ENCODE measurements at regions not wholly inside any gene's neighbourhood (a gene's known extent, or its start where the extent isn't known, plus 50 kb on each side); places are given as distances from the start of the nearest gene placed in this dataset.

- intact Hi-C loops (cut with micrococcal nuclease) (no loop called here), in situ Hi-C loops (cut with MboI) (no loop called here)
- Histone ChIP-seq H4K20me1 (replicated peaks; ENCODE audit: control insufficient read depth, insufficient read depth, low read length) (no peaks in the 10 kb centered on the region), H3K9me3 (replicated peaks; ENCODE audit: control insufficient read depth, insufficient read depth, low read depth, low read length) (peaks cover 3% of the 10 kb centered on the region), H2AFZ (ENCODE audit: low read depth, low read length) (no peak overlapping the region), H3K4me1 (replicated peaks in 1 of 2; ENCODE audit: control insufficient read depth in 2 of 2, insufficient read depth in 2 of 2, low read length in 2 of 2) (no peaks in the 10 kb centered on the region), H3K79me2 (ENCODE audit: control insufficient read depth, insufficient read depth, low read length) (no peaks in the 10 kb centered on the region), H3K36me3 (ENCODE audit: control insufficient read depth, insufficient read depth, low read length) (no peaks in the 10 kb centered on the region), H3K27ac (ENCODE audit: extremely low read depth, low read depth, low read length) (no peak overlapping the region), H3K9me1 (ENCODE audit: control insufficient read depth, insufficient read depth, low read length) (no peaks in the 10 kb centered on the region), H3K4me3 (no peak overlapping the region), H3K27me3 (ENCODE audit: control insufficient read depth in 2 of 2, insufficient read depth in 2 of 2, low read length in 2 of 2) (no peaks in the 10 kb centered on the region), H3K9ac (ENCODE audit: insufficient read depth in 1 of 2, low read depth in 2 of 2, low read length in 2 of 2) (no peak overlapping the region), H3K4me2 (ENCODE audit: insufficient read depth, low read length) (no peak overlapping the region)
- ChIA-PET CTCF (ENCODE audit: low intra/inter-chr PET ratio) (no interaction called here), POLR2A (interaction anchor here (0.6 kb wide), 1 partner anchor 198 kb away, joined by 4 read pairs; no protein-coding TSS in a partner anchor)
- WGBS (ENCODE audit: insufficient coverage, low coverage, missing lambda C conversion rate) = 0% methylated on average over 1 of the region's 1 CpG
- FAIRE-seq = no peak
- BruUV-seq (replicated peaks) = no TSS peak
- DNase-seq (ENCODE audit: extremely low read depth in 1 of 4, low spot score in 3 of 4) = no peak
- no peak for TF ChIP-seq ZNF507 (tag; conservative IDR thresholded peaks at IDR 0.05)
- TF ChIP-seq ZNF175 (CRISPR knock-in tag; IDR thresholded peaks at IDR 0.05; ENCODE audit: low read depth) = no peak
- no peak for TF ChIP-seq SAFB2 (IDR thresholded peaks at IDR 0.05; ENCODE audit: borderline replicate concordance, low read depth, low read length, severe bottlenecking)
- no peak for TF ChIP-seq CHCHD3 (CRISPR knock-in tag; IDR thresholded peaks at IDR 0.05)
- TF ChIP-seq RBM34 (IDR thresholded peaks at IDR 0.05; ENCODE audit: borderline replicate concordance, insufficient read depth, low read length) = no peak
- TF ChIP-seq ZNF184 (CRISPR knock-in tag; IDR thresholded peaks at IDR 0.05) = no peak
- TF ChIP-seq, protein P1, sequence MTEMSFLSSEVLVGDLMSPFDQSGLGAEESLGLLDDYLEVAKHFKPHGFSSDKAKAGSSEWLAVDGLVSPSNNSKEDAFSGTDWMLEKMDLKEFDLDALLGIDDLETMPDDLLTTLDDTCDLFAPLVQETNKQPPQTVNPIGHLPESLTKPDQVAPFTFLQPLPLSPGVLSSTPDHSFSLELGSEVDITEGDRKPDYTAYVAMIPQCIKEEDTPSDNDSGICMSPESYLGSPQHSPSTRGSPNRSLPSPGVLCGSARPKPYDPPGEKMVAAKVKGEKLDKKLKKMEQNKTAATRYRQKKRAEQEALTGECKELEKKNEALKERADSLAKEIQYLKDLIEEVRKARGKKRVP (CRISPR knock-in tag; IDR thresholded peaks at IDR 0.05) = no peak
- TF ChIP-seq SAP30 (IDR thresholded peaks at IDR 0.05; ENCODE audit: borderline replicate concordance, insufficient read depth, low read depth, low read length, poor library complexity, severe bottlenecking) = no peak
- no peak for TF ChIP-seq ZNF324 (CRISPR knock-in tag; IDR thresholded peaks at IDR 0.05)
- TF ChIP-seq, protein P2, sequence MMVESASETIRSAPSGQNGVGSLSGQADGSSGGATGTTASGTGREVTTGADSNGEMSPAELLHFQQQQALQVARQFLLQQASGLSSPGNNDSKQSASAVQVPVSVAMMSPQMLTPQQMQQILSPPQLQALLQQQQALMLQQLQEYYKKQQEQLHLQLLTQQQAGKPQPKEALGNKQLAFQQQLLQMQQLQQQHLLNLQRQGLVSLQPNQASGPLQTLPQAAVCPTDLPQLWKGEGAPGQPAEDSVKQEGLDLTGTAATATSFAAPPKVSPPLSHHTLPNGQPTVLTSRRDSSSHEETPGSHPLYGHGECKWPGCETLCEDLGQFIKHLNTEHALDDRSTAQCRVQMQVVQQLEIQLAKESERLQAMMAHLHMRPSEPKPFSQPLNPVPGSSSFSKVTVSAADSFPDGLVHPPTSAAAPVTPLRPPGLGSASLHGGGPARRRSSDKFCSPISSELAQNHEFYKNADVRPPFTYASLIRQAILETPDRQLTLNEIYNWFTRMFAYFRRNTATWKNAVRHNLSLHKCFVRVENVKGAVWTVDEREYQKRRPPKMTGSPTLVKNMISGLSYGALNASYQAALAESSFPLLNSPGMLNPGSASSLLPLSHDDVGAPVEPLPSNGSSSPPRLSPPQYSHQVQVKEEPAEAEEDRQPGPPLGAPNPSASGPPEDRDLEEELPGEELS (CRISPR knock-in tag; IDR thresholded peaks at IDR 0.05; ENCODE audit: borderline replicate concordance) = no peak
- ATAC-seq = no peak
These were observed 160.5 kb upstream of the KCNN2 start for GRCh38 chr5:114201332-114201731.
